Skeletal muscle satellite cell (primary cell): ENCODE measurements at regions not wholly inside any gene's neighbourhood (a gene's known extent, or its start where the extent isn't known, plus 50 kb on each side); places are given as distances from the start of the nearest gene placed in this dataset.

Experiments used
- H3K27me3 ChIP-seq: 2 replicates; pipeline ENCODE4 v1.7.0; 2013; ENCODE audit warnings: low read length; ENCODE audit not compliant: control insufficient read depth, insufficient read depth
- H3K36me3 ChIP-seq: 2 replicates; pipeline ENCODE4 v1.7.0; 2013; ENCODE audit warnings: mild to moderate bottlenecking, control low read depth, low read length; ENCODE audit not compliant: insufficient read depth
- H3K4me1 ChIP-seq: 2 replicates; pipeline ENCODE4 v1.7.0; 2013; ENCODE audit warnings: low read length; ENCODE audit not compliant: control insufficient read depth, insufficient read depth
- H3K4me2 ChIP-seq: 2 replicates; pipeline ENCODE4 v1.7.0; 2013; ENCODE audit warnings: mild to moderate bottlenecking, low read length
- H3K4me3 ChIP-seq: 2 replicates; pipeline ENCODE4 v1.7.0; 2013; ENCODE audit warnings: low read length
- H3K9ac ChIP-seq: 2 replicates; pipeline ENCODE4 v1.7.0; 2013; ENCODE audit warnings: mild to moderate bottlenecking, low read depth, low read length, moderate library complexity
- H3K9me3 ChIP-seq: replicated peaks from 2 replicates; pipeline ENCODE4 v1.7.0; 2013; ENCODE audit warnings: mild to moderate bottlenecking, control low read depth, low read length

DNA sequence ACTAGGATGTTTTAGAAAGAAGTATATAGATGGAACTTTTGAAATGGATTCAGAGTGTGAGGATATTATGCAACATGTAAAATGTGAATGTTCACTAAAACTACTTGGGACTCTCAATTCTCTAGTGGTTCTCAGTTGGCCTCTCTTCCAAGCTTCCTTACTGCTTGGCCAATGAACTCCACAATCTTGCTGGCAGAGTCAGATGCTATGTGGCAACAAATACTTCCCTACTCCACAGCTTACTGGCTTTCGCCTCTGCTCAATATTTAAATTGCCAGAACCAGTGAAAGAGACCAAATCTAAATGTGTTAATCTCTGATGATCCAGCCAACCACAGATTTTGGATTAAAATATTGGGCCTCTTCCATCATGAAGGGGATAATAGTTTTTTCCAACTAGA is 138.4 kb downstream of the HTR1B start:
- Histone ChIP-seq H3K9ac (no peak overlapping the region), H3K4me2 (no peak overlapping the region), H3K9me3 (no peaks in the 10 kb centered on the region), H3K4me1 (no peaks in the 10 kb centered on the region), H3K36me3 (no peaks in the 10 kb centered on the region), H3K27me3 (no peaks in the 10 kb centered on the region), H3K4me3 (no peak overlapping the region)

DNA sequence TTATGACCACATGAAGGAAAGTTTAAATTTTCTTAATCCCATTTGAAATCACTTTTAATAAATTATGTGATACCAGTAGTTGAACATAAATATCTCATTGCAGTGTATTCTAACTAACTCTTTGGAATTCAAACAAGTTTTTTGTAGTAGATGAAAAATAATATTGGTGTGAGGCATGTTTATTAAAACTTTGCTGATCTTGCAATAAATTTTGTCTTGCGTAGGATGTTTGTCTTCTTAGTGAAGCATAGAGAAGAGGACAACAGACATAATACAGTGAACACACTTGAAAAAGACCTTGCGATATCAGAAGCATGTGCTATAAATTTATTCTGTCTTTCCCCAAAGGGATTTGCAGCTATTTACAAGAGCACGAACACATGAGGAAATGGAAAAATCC is 140.7 kb downstream of the HTR1B start:
- Histone ChIP-seq H3K9ac (no peak overlapping the region), H3K4me3 (no peak overlapping the region), H3K9me3 (no peaks in the 10 kb centered on the region), H3K27me3 (no peaks in the 10 kb centered on the region), H3K4me2 (no peak overlapping the region), H3K4me1 (no peaks in the 10 kb centered on the region), H3K36me3 (no peaks in the 10 kb centered on the region)

DNA sequence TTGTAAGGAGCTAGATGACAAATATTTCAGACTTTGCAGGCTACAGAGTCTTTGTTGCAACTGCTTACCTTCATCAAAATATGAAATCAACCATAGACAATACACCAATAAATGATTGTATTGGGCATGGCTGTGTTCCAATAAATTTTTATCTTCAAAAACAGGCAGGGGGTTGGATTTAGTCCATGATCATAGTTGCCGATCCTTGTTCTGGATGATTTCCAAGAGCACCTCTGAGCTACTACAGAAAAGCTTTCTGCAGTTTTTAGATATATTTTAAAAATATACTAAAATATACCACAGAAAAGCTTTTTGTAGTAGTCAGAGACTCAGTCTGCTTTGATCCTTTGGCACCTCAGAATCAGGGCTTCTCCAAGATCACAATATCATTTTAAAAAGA is 145.0 kb downstream of the HTR1B start:
- H3K36me3 ChIP-seq: no peaks in the 10 kb centered on the region
- no peaks in the 10 kb centered on the region for H3K9me3 ChIP-seq
- no peaks in the 10 kb centered on the region for H3K4me1 ChIP-seq
- H3K4me2 ChIP-seq: no peak overlapping the region
- H3K27me3 ChIP-seq: no peaks in the 10 kb centered on the region
- no peak overlapping the region for H3K9ac ChIP-seq
- no peak overlapping the region for H3K4me3 ChIP-seq

DNA sequence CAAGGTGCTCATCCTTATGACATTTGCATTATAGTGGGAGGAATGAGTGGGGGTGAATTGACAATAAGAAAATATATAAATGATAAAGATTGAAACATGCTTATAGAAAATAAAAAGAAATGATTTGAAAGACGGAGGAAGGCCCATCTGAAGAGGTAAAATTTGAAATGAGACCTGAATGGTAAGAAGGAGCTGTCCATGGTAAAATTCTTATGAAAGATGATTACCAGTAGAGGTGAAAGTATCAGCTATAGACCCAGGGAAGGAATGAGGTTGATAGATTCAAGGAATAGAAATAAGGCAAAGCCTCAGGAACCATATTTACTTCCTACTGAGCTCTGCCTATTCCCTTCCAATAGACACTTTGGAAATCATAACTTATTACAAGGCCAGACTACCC is 149.7 kb downstream of the HTR1B start:
- H3K4me2 ChIP-seq: no peak overlapping the region
- H3K36me3 ChIP-seq: no peaks in the 10 kb centered on the region
- H3K4me3 ChIP-seq: no peak overlapping the region
- no peaks in the 10 kb centered on the region for H3K27me3 ChIP-seq
- no peak overlapping the region for H3K9ac ChIP-seq
- H3K9me3 ChIP-seq: no peaks in the 10 kb centered on the region
- H3K4me1 ChIP-seq: no peaks in the 10 kb centered on the region

DNA sequence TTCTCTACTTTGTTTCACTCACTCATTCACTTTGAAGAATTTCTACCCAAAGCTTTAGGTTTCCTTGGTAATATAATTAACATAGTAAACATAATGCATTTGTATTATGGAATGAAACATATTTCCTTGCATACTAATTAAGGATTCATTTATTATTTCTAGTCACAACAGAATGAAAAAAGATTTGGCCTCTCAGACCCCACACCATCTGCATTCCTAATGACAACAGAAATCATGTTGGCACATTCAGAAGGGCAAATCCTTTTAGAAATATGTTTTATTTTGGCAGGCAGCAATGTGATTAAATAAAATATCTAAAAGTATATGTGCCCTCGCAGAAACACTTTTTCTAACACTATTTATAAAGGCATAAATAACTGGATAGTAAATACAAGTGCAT is 163.4 kb downstream of the HTR1B start:
- no peaks in the 10 kb centered on the region for H3K9me3 ChIP-seq
- no peaks in the 10 kb centered on the region for H3K36me3 ChIP-seq
- H3K27me3 ChIP-seq: no peaks in the 10 kb centered on the region
- no peak overlapping the region for H3K9ac ChIP-seq
- no peak overlapping the region for H3K4me3 ChIP-seq
- peaks cover 3% of the 10 kb centered on the region for H3K4me1 ChIP-seq
- no peak overlapping the region for H3K4me2 ChIP-seq

DNA sequence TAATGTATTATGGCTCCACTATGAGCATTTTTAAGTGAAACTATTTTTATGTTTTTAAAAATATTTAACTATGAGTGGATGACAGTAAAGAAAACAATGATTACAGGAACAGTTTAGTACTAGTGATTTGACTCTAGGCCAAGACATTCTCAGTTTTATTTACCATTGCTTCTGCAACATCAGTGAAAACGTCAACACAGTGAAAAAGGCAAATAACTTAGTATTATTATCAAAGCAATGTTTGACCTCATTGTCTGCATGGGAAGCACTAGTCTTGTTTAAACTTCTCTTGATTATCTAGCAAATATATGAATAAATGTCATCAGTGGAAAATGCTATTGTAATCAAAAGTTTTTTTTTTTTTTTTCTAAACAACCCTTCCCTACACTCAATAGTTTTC is 165.0 kb downstream of the HTR1B start:
- H3K4me2 ChIP-seq: no peak overlapping the region
- H3K4me3 ChIP-seq: no peak overlapping the region
- no peaks in the 10 kb centered on the region for H3K36me3 ChIP-seq
- H3K4me1 ChIP-seq: peaks cover 12% of the 10 kb centered on the region
- no peaks in the 10 kb centered on the region for H3K9me3 ChIP-seq
- H3K9ac ChIP-seq: no peak overlapping the region
- H3K27me3 ChIP-seq: no peaks in the 10 kb centered on the region

DNA sequence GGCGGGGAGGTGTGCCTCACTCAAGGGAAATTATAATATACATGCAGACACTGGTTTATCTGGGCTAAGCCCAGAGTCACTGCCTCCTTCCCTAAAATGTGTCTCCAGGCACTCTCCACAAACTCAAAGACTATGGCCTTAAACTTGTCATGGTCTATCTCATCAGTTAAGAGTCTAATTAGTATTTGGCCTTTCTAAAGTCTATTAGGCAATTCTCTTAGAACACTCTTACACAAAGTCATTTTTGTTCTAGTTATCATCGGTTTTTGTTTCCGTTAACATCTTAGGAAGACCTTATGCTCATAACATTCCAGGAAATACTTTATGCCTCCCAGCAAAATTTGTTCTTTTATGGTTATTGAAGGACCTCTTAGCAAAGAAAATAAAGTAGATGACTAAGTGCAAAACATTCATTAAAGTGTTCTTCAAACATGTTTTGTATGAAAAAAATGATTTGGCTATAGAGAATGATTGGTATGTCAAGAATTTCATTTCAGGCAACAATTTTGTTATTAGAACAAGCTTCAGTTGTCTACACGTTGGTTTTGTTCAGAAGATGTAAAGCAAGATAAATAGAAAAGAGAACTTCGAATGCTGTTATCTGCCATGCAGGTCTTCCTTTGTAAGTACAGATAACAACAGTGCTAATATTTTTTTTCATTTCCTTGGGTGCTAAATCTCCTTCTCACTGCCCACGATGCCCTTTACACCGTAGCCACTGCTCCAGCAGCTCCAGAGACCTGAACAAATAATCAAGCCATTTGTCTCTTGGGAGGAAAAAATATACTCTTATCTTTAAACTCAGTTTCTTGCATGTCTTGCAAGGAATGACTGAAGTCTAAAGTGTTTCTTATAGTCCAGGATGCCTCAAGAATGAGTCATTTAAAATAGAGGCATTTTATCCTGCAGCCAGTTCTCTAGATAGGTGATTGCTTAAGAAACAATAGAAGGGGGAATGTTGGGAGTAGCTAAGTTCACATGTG is 170.4 kb downstream of the HTR1B start:
- Histone ChIP-seq H3K9ac (peak overlapping the region; percentile 56), H3K9me3 (no peaks in the 10 kb centered on the region), H3K27me3 (no peaks in the 10 kb centered on the region), H3K36me3 (no peaks in the 10 kb centered on the region), H3K4me3 (peak overlapping the region; percentile 46), H3K4me1 (peaks cover 25% of the 10 kb centered on the region), H3K4me2 (peak overlapping the region; percentile 58)

DNA sequence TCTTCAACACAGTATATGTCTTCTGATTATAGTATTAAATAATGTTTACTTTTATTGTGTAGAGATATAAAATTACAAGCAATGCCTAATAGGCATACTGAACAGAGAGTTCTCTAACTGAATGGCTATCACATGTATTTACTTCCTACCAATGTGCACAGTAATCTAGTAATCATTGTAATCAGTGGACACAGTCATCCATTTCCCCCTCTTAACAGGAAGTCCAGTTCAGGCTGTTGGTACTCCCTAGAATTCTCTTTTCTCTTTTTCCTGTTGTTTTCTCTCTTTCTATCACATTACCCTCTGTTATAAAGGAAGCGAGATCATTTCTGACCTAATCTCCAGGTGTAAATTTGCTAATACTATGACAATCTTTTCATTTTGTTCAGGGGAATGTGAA is 172.5 kb downstream of the HTR1B start:
- no peaks in the 10 kb centered on the region for H3K27me3 ChIP-seq
- peaks cover 24% of the 10 kb centered on the region for H3K4me1 ChIP-seq
- no peaks in the 10 kb centered on the region for H3K9me3 ChIP-seq
- no peaks in the 10 kb centered on the region for H3K36me3 ChIP-seq
- H3K4me3 ChIP-seq: no peak overlapping the region
- H3K4me2 ChIP-seq: no peak overlapping the region
- no peak overlapping the region for H3K9ac ChIP-seq

DNA sequence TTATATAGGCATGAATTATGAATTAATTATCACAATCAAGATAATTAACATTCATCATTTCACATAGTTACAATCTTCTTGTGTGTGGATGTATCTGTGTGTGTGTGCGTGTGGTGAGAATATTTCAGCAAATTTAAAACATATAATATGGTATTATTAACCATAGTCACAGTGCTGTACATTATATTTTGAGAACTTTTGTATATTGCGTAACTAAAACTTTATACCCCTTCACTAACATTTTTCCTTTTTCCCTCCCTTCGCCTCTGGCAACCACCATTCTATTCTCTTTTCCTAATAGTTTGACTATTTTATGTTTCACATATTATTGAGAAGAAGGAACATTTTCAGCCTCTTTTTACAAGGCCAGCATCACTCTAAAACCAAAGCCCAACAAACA is 176.8 kb downstream of the HTR1B start:
- H3K4me3 ChIP-seq: no peak overlapping the region
- H3K9me3 ChIP-seq: no peaks in the 10 kb centered on the region
- no peak overlapping the region for H3K9ac ChIP-seq
- H3K36me3 ChIP-seq: no peaks in the 10 kb centered on the region
- peaks cover 1% of the 10 kb centered on the region for H3K4me1 ChIP-seq
- no peak overlapping the region for H3K4me2 ChIP-seq
- no peaks in the 10 kb centered on the region for H3K27me3 ChIP-seq

DNA sequence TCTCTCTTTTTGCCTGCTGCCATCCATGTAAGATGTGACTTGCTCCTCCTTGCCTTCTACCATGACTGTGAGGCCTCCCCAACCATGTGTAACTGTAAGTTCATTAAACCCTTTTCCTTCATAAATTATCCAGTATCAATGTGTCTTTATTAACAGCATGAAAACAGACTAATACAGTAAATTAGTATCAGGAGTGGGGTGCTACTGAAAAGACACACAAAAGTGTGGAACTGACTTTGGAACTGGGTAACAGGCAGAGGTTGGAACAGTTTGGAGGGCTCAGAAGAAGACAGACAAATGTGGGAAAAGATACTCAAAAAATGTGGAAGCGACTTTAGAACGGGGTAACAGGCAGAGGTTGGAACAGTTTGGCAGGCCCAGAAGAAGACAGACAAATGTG is 189.4 kb downstream of the HTR1B start:
- Histone ChIP-seq H3K9ac (no peak overlapping the region), H3K4me1 (no peaks in the 10 kb centered on the region), H3K9me3 (peaks cover 3% of the 10 kb centered on the region), H3K4me3 (no peak overlapping the region), H3K4me2 (no peak overlapping the region), H3K27me3 (no peaks in the 10 kb centered on the region), H3K36me3 (no peaks in the 10 kb centered on the region)

DNA sequence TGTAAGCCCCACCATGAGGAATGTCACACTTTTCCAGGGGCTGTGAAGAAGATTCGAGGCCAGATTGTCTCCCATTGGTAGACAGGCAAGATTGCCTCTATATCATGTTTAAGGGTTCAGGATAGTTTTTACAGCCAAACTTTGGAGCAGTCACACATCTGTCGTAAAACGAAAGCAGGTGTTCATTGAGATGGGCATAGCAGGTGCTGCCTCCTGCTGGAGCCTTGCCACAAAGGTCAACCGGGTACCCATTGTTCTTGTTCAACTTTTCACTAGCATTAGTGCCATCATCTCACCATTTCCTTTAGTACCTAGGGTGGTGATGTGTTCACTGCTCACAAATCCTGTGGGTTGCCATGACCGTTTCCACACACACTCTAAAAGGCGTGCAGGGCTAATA is 198.3 kb downstream of the HTR1B start:
- Histone ChIP-seq H3K4me1 (no peaks in the 10 kb centered on the region), H3K9ac (no peak overlapping the region), H3K36me3 (no peaks in the 10 kb centered on the region), H3K4me3 (no peak overlapping the region), H3K27me3 (no peaks in the 10 kb centered on the region), H3K4me2 (no peak overlapping the region), H3K9me3 (no peaks in the 10 kb centered on the region)

DNA sequence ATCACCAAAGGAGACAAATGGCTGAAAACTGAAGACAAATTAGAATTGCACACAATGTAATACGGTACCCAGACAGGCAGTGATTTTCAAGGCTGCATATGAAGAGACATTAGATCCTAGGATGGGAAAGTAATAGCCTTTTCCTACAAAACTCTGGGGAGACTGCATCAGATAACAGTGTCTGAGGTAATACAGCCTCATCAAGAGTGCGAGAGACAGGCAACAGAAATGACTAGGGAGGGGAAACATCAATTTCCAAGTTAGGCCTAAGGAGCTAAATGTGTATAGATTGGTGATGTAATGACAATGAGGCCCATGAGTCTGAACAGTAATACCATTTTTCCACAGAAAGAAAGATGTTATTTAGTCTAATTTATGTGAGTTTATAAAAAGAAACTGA is 200.3 kb downstream of the HTR1B start:
- Histone ChIP-seq H3K4me1 (no peaks in the 10 kb centered on the region), H3K9ac (no peak overlapping the region), H3K27me3 (no peaks in the 10 kb centered on the region)

More for the DNA sequence above, 200.3 kb downstream of the HTR1B start:
- Histone ChIP-seq H3K36me3 (no peaks in the 10 kb centered on the region), H3K4me3 (no peak overlapping the region), H3K4me2 (no peak overlapping the region), H3K9me3 (no peaks in the 10 kb centered on the region)
